A549 (cell line): ENCODE measurements at regions not wholly inside any gene's neighbourhood (a gene's known extent, or its start where the extent isn't known, plus 50 kb on each side); places are given as distances from the start of the nearest gene placed in this dataset.

Experiments
- ATAC-seq, 2 experiments: fragments of 200-7000 bp in 1 of 2; fragments of >200 bp in 1 of 2; cut with Nextera tagmentation in 1 of 2; cut with Tn5 transposase in 1 of 2; 3 replicates each; pipeline versions ENCODE4 v1.8.0 to v1.9.1; 2018 to 2020; ENCODE audit warnings: mild to moderate bottlenecking in 1 of 2, moderate library complexity in 1 of 2
- CTCF ChIA-PET: fragments of 300-600 bp; sonication (Branson Sonifier 250); formaldehyde crosslinking; extraction: SDS; loops from one replicate; lab custom pipeline; 2021; ENCODE audit warnings: antibody characterized with exemption, inconsistent platforms; lab: Yijun Ruan, JAX
- POLR2A ChIA-PET: fragments of 350-600 bp; formaldehyde crosslinking; extraction: SDS; loops from one replicate; lab custom pipeline; 2021; ENCODE audit warnings: antibody characterized with exemption, inconsistent platforms; lab: Yijun Ruan, JAX
- DNase-seq, 2 experiments: peaks; one replicate each; pipeline versions ENCODE4 v3.0.0 to v3.0.0-alpha.2; 2011 to 2016; ENCODE audit warnings: low read depth in 1 of 2, low spot score in 1 of 2
- FAIRE-seq: peaks from 2 replicates; lab custom pipeline; 2011; peaks lifted over from hg19 to GRCh38; lab: Jason Lieb, UNC
- H3K27ac ChIP-seq, 2 experiments: fragments of >200 bp; sonication (Bioruptor Twin); formaldehyde crosslinking; 3 replicates each; pipeline ENCODE4 v1.5.1; 2016 to 2017
- H3K4me1 ChIP-seq: fragments of >200 bp; sonication (Bioruptor Twin); formaldehyde crosslinking; 3 replicates; pipeline ENCODE4 v1.6.1; 2016
- H3K4me2 ChIP-seq: fragments of >200 bp; sonication (Bioruptor Twin); formaldehyde crosslinking; 3 replicates; pipeline ENCODE4 v1.6.1; 2016
- H3K4me3 ChIP-seq: fragments of >200 bp; sonication (Bioruptor Twin); formaldehyde crosslinking; 3 replicates; pipeline ENCODE4 v1.5.1; 2016
- H3K9me3 ChIP-seq: fragments of >200 bp; sonication (Bioruptor Twin); formaldehyde crosslinking; 3 replicates; pipeline ENCODE4 v1.6.1; 2016
- BHLHE40 ChIP-seq: IDR thresholded peaks from 2 replicates; pipeline ENCODE4 v1.6.1; 2012; ENCODE audit warnings: low read depth, low read length, inconsistent platforms
- CBX8 ChIP-seq: fragments of 200-600 bp; sonication (generic); IDR thresholded peaks from 2 replicates; pipeline ENCODE4 v1.6.1; 2016
- FOXS1 ChIP-seq: fragments of 250-450 bp; sonication (Bioruptor Pico); IDR thresholded peaks from 2 replicates; pipeline ENCODE4 v1.5.0; 2020; ENCODE audit warnings: mild to moderate bottlenecking, moderate library complexity
- HOXA7 ChIP-seq: fragments of 250-450 bp; sonication (Bioruptor Pico); IDR thresholded peaks from 2 replicates; pipeline ENCODE4 v1.5.0; 2020; ENCODE audit warnings: mild to moderate bottlenecking, moderate library complexity
- HOXB5 ChIP-seq: fragments of 250-450 bp; sonication (Bioruptor Pico); IDR thresholded peaks from 2 replicates; pipeline ENCODE4 v1.5.0; 2020; ENCODE audit warnings: mild to moderate bottlenecking, moderate library complexity
- KDM5A ChIP-seq: fragments of 200-600 bp; sonication (generic); IDR thresholded peaks from 2 replicates; pipeline ENCODE4 v1.6.1; 2016; ENCODE audit warnings: antibody characterized with exemption, mild to moderate bottlenecking
- MAFK ChIP-seq: fragments of 450-650 bp; IDR thresholded peaks from 2 replicates; pipeline ENCODE4 v1.6.1; 2014; ENCODE audit not compliant: partially characterized antibody
- MAZ ChIP-seq: fragments of 150-350 bp; IDR thresholded peaks from 2 replicates; pipeline ENCODE4 v1.6.1; 2014; ENCODE audit warnings: antibody characterized with exemption, low read depth, low read length, borderline replicate concordance
- NFE2L2 ChIP-seq: fragments of 150-350 bp; conservative IDR thresholded peaks from 2 replicates; pipeline ENCODE4 v1.6.1; 2014; ENCODE audit warnings: low read length
- NR3C1 ChIP-seq: fragments of >200 bp; sonication (Bioruptor Twin); formaldehyde crosslinking; IDR thresholded peaks from 3 replicates; pipeline ENCODE4 v1.6.1; 2017
- POLR2A ChIP-seq: IDR thresholded peaks from 2 replicates; pipeline ENCODE4 v1.6.1; 2012; ENCODE audit warnings: mild to moderate bottlenecking, low read length
- RAD21 ChIP-seq, 2 experiments: fragments of >200 bp in 1 of 2; sonication (Bioruptor Twin) in 1 of 2; formaldehyde crosslinking in 1 of 2; IDR thresholded peaks in 1 of 2; conservative IDR thresholded peaks in 1 of 2; 2 replicates in 1 of 2; 3 replicates in 1 of 2; pipeline ENCODE4 v1.6.1; 2012 to 2018; ENCODE audit warnings: inconsistent platforms in 1 of 2
- RNF2 ChIP-seq: fragments of 200-600 bp; sonication (generic); IDR thresholded peaks from 2 replicates; pipeline ENCODE4 v1.6.1; 2016; ENCODE audit warnings: low read depth, mild to moderate bottlenecking, antibody characterized with exemption, moderate library complexity, borderline replicate concordance
- TFCP2L1 ChIP-seq: fragments of 250-450 bp; sonication (Bioruptor Pico); IDR thresholded peaks from 2 replicates; pipeline ENCODE4 v1.5.0; 2021; ENCODE audit warnings: mild to moderate bottlenecking
- ZC3H11A ChIP-seq: fragments of 450-650 bp; IDR thresholded peaks from 2 replicates; pipeline ENCODE4 v1.6.1; 2014; ENCODE audit warnings: antibody characterized with exemption, mild to moderate bottlenecking
- ZSCAN20 ChIP-seq: fragments of 250-450 bp; sonication (Bioruptor Pico); IDR thresholded peaks from 2 replicates; pipeline ENCODE4 v1.8.0; 2022; ENCODE audit warnings: mild to moderate bottlenecking, moderate library complexity
- WGBS: methylation state at CpG from one replicate; pipeline ENCODE4 v1.1.6; 2017; ENCODE audit errors: missing lambda C conversion rate; 5-methylcytosine and 5-hydroxymethylcytosine counted together
- TF ChIP-seq, protein P1 (sequence below): fragments of 150-350 bp; IDR thresholded peaks from 2 replicates; pipeline ENCODE4 v1.6.1; 2014; ENCODE audit warnings: low read depth, mild to moderate bottlenecking, low read length
- TF ChIP-seq, protein P2 (sequence below): IDR thresholded peaks from 2 replicates; pipeline ENCODE4 v1.6.1; 2012
- TF ChIP-seq, protein P3 (sequence below): IDR thresholded peaks from 2 replicates; pipeline ENCODE4 v1.6.1; 2012
- TF ChIP-seq, protein P4 (sequence below): fragments of >200 bp; sonication (Bioruptor Twin); formaldehyde crosslinking; IDR thresholded peaks from 3 replicates; pipeline ENCODE4 v1.6.1; 2016
- TF ChIP-seq, protein P5 (sequence below): fragments of 250-450 bp; sonication (Bioruptor Pico); IDR thresholded peaks from 2 replicates; pipeline ENCODE4 v1.5.0; 2020; ENCODE audit warnings: low read depth, mild to moderate bottlenecking, moderate library complexity

DNA sequence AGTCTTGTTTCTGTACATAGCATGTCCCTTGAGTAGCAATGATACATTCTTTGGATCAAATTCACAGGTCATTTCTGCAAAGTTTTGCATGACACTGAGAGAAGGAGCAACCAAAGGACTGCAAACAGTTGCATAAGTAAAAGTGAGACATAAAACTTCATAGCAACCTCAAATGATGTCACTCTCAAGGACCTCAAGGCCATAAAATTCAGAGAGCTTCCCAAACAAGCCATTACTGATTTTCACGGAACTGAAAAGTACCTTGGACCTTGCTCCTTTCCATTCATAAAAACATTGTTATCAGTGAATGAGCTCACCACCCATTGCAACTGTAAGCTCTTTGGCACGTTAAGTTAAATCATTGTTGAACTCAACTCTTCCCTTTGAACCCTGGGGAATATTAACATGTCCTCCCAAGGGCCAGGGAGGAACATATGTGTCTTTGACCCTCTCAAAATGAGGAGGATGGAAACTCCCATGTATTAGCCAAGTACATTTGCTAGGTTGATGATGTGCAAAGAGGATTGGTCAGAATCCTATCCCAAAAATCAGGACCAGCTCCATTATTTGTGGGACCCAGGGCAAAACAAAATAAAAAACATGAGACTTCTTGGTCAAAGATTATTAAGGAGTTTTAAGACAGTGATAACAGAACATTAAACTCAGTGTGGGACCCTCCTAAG lies 275.0 kb upstream of the DYNLRB2 start (continued):
- TF ChIP-seq, protein P1, sequence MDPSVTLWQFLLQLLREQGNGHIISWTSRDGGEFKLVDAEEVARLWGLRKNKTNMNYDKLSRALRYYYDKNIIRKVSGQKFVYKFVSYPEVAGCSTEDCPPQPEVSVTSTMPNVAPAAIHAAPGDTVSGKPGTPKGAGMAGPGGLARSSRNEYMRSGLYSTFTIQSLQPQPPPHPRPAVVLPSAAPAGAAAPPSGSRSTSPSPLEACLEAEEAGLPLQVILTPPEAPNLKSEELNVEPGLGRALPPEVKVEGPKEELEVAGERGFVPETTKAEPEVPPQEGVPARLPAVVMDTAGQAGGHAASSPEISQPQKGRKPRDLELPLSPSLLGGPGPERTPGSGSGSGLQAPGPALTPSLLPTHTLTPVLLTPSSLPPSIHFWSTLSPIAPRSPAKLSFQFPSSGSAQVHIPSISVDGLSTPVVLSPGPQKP, result no peak
- TF ChIP-seq MAZ (no peak), HOXA7 (CRISPR knock-in tag) (no peak), RNF2 (no peak), CBX8 (no peak)

DNA sequence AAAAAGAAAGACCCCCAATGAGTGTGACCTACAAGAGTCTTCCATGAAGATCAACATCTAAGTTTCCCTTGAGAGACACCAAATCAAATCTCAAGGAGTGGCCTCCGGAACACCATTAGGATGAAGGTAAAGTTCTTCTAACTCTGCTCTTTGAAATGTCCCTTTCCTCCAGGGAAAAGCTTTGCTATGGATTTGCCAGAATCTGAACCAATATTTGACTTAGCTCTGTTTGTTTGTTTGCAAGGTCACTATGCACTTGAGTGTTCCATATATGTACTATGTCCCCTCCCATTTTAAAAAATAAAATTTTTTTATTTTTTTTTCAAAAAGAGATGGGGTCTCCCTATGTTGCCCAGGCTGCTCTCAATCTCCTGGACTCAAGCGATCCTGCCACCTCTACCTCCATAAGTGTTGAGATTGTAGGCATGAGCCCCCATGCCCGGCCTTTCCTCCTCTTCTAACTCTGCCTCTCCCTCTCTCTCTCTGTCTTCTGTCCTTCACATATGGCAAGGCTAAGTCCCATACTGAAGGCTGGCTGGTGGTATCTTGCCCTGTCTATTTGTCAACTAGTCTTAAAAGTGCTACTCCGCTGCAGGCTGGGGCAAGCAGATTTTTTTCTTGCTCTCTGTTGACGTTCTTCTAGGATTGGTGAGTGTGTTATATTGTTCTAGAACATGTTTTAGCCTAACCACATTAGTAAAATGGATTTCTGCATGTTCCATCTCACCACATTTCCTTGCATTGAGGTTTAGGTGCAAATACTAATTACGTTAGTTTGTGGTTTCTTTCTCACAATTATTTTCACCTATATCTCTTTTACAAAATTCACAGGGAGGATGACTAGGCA lies 276.7 kb upstream of the DYNLRB2 start:
- DNase-seq, result no peak
- Histone ChIP-seq H3K27ac (no peak overlapping the region), H3K4me2 (no peak overlapping the region), H3K4me3 (no peak overlapping the region), H3K4me1 (0 out of 3 replicates have a peak, but pooled peaks cover 5% of the 10 kb centered on the region), H3K9me3 (no peaks in the 10 kb centered on the region)
- no peak for FAIRE-seq
- WGBS, result 68% methylated on average over 6 of the region's 6 CpGs
- no peak for ATAC-seq
- no peak for TF ChIP-seq FOXS1 (CRISPR knock-in tag)
- TF ChIP-seq, protein P2, sequence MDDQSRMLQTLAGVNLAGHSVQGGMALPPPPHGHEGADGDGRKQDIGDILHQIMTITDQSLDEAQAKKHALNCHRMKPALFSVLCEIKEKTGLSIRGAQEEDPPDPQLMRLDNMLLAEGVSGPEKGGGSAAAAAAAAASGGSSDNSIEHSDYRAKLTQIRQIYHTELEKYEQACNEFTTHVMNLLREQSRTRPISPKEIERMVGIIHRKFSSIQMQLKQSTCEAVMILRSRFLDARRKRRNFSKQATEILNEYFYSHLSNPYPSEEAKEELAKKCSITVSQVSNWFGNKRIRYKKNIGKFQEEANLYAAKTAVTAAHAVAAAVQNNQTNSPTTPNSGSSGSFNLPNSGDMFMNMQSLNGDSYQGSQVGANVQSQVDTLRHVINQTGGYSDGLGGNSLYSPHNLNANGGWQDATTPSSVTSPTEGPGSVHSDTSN, result no peak
- no peak for TF ChIP-seq ZC3H11A
- TF ChIP-seq, protein P3, sequence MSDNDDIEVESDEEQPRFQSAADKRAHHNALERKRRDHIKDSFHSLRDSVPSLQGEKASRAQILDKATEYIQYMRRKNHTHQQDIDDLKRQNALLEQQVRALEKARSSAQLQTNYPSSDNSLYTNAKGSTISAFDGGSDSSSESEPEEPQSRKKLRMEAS, result no peak
- no peak for TF ChIP-seq RAD21 (conservative IDR thresholded peaks at IDR 0.05 in 1 of 2, IDR thresholded peaks at IDR 0.05 in 1 of 2)
- no peak for TF ChIP-seq POLR2A
- TF ChIP-seq HOXB5 (CRISPR knock-in tag), result no peak
- TF ChIP-seq MAZ, result no peak
- TF ChIP-seq, all 56 proteins: peak for 0
- CTCF ChIA-PET, result no interaction called here
- POLR2A ChIA-PET, result no interaction called here

DNA sequence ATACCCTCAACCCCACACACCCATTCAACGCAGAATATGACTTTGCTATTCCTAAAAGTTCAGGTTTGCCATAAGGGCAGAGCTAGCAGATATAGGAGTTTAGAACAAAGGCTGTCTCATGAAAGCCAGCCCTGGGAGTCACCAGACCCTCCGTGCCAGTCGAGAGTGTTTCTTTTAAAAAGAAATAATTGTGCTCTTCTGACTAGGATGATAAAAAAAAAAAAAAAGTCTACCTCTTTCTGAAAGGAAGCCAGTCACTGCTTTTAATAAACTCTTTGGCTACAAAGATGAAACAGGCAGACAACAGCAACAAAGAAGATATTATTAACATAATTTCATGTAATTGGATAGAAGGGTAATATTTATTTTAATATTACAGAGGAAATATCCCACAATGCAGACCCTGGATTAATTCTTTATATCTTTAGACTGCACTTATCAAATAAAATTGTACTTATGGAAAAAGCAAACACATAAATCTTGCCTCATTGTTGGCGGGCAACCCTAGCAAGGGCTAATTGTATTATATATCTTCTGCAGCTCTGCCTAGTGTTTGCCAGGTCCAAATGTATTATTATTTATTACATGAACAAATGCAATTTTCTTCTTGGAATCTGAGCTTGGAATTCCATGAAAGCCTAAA lies 277.5 kb upstream of the DYNLRB2 start:
- 62% methylated on average over 4 of the region's 4 CpGs for WGBS
- TF ChIP-seq MAFK (no peak), TFCP2L1 (CRISPR knock-in tag) (no peak), NFE2L2 (no peak), KDM5A (no peak), NR3C1 (no peak), BHLHE40 (no peak), ZSCAN20 (CRISPR knock-in tag) (no peak), RNF2 (no peak)
- TF ChIP-seq, protein P4, sequence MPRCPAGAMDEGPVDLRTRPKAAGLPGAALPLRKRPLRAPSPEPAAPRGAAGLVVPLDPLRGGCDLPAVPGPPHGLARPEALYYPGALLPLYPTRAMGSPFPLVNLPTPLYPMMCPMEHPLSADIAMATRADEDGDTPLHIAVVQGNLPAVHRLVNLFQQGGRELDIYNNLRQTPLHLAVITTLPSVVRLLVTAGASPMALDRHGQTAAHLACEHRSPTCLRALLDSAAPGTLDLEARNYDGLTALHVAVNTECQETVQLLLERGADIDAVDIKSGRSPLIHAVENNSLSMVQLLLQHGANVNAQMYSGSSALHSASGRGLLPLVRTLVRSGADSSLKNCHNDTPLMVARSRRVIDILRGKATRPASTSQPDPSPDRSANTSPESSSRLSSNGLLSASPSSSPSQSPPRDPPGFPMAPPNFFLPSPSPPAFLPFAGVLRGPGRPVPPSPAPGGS, result no peak
- TF ChIP-seq, protein P1, result no peak
- TF ChIP-seq, protein P5, sequence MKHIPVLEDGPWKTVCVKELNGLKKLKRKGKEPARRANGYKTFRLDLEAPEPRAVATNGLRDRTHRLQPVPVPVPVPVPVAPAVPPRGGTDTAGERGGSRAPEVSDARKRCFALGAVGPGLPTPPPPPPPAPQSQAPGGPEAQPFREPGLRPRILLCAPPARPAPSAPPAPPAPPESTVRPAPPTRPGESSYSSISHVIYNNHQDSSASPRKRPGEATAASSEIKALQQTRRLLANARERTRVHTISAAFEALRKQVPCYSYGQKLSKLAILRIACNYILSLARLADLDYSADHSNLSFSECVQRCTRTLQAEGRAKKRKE (CRISPR knock-in tag), result no peak
- POLR2A ChIA-PET, result no interaction called here
- DNase-seq, result no peak
- Histone ChIP-seq H3K4me1 (0 out of 3 replicates have a peak, but pooled peaks cover 5% of the 10 kb centered on the region), H3K9me3 (no peaks in the 10 kb centered on the region), H3K27ac (no peak overlapping the region), H3K4me3 (no peak overlapping the region), H3K4me2 (no peak overlapping the region)
- CTCF ChIA-PET, result interaction anchor here (0.7 kb wide), 1 partner anchor 11 kb away, joined by 3 read pairs; no protein-coding TSS in a partner anchor
- no peak for FAIRE-seq
- no peak for ATAC-seq
